Subcutaneous abdominal adipose tissue (tissue), 5 donors: ENCODE measurements at regions not wholly inside any gene's neighbourhood (a gene's known extent, or its start where the extent isn't known, plus 50 kb on each side); places are given as distances from the start of the nearest gene placed in this dataset.
"Not testable (repeated sequence)": the region's sequence is repeated elsewhere in the genome, so short reads cannot be mapped to it uniquely, and the experiment has no call there.

Experiments used
- H3K27ac ChIP-seq: one replicate; pipeline ENCODE4 v1.7.0; 2013; ENCODE audit warnings: low read depth, mild to moderate bottlenecking, inconsistent platforms, low read length, moderate library complexity
- H3K27me3 ChIP-seq, 5 donors: one replicate each; pipeline ENCODE4 v1.7.0; 2013; ENCODE audit warnings: low read length in 5 of 5, inconsistent platforms in 1 of 5; ENCODE audit not compliant: control insufficient read depth in 5 of 5, insufficient read depth in 4 of 5
- H3K36me3 ChIP-seq, 5 donors: one replicate each; pipeline ENCODE4 v1.7.0; 2013; ENCODE audit warnings: low read length in 5 of 5; ENCODE audit not compliant: control insufficient read depth in 5 of 5, insufficient read depth in 5 of 5
- H3K4me1 ChIP-seq, 5 donors: one replicate each; pipeline ENCODE4 v1.7.0; 2013; ENCODE audit warnings: low read length in 5 of 5, mild to moderate bottlenecking in 3 of 5, moderate library complexity in 1 of 5; ENCODE audit not compliant: control insufficient read depth in 5 of 5, insufficient read depth in 5 of 5
- H3K4me3 ChIP-seq, 5 donors: one replicate each; pipeline ENCODE4 v1.7.0; 2013; ENCODE audit warnings: low read length in 5 of 5, low read depth in 1 of 5
- H3K9ac ChIP-seq, 5 donors: one replicate each; pipeline ENCODE4 v1.7.0; 2013; ENCODE audit warnings: low read length in 5 of 5, mild to moderate bottlenecking in 4 of 5, moderate library complexity in 3 of 5
- H3K9me3 ChIP-seq, 5 donors: one replicate each; pipeline ENCODE4 v1.7.0; 2013; ENCODE audit warnings: low read length in 5 of 5; ENCODE audit not compliant: control insufficient read depth in 5 of 5
- donor health status: healthy.
- donor health status: healthy.
- donor health status: healthy.
- donor health status: healthy.
- donor health status: healthy.

GRCh38 chr2:58594175-58594574, 353.1 kb upstream of the FANCL start:
- no peak overlapping the region for H3K4me3 ChIP-seq
- no peak overlapping the region for H3K9ac ChIP-seq
- H3K36me3 ChIP-seq: no peaks in the 10 kb centered on the region
- no peaks in the 10 kb centered on the region for H3K4me1 ChIP-seq
- H3K27me3 ChIP-seq: no peaks in the 10 kb centered on the region
- H3K27ac ChIP-seq: no peak overlapping the region
- no peaks in the 10 kb centered on the region for H3K9me3 ChIP-seq

- not testable (repeated sequence) for H3K36me3 ChIP-seq, H3K27me3 ChIP-seq, H3K9me3 ChIP-seq, H3K4me1 ChIP-seq, H3K27ac ChIP-seq, H3K4me3 ChIP-seq, H3K9ac ChIP-seq
Observed at GRCh38 chr2:58586178-58586577, 345.1 kb upstream of the FANCL start.

- no peaks in the 10 kb centered on the region for H3K9me3 ChIP-seq
- H3K27ac ChIP-seq: no peak overlapping the region
- no peaks in the 10 kb centered on the region for H3K36me3 ChIP-seq
- H3K4me3 ChIP-seq: no peak overlapping the region
- H3K27me3 ChIP-seq: no peaks in the 10 kb centered on the region
- H3K4me1 ChIP-seq: no peaks in the 10 kb centered on the region
- H3K9ac ChIP-seq: no peak overlapping the region
Observed at GRCh38 chr2:58585233-58585632, 344.1 kb upstream of the FANCL start.

GRCh38 chr2:58584606-58585118, 343.5 kb upstream of the FANCL start:
- Histone ChIP-seq H3K9me3 (no peaks in the 10 kb centered on the region), H3K27ac (no peak overlapping the region), H3K9ac (no peak overlapping the region), H3K4me3 (no peak overlapping the region), H3K4me1 (no peaks in the 10 kb centered on the region), H3K27me3 (no peaks in the 10 kb centered on the region), H3K36me3 (no peaks in the 10 kb centered on the region)

- no peaks in the 10 kb centered on the region for H3K4me1 ChIP-seq
- no peak overlapping the region for H3K9ac ChIP-seq
- H3K4me3 ChIP-seq: no peak overlapping the region
- H3K27ac ChIP-seq: no peak overlapping the region
- H3K36me3 ChIP-seq: no peaks in the 10 kb centered on the region
- H3K27me3 ChIP-seq: no peaks in the 10 kb centered on the region
- H3K9me3 ChIP-seq: no peaks in the 10 kb centered on the region
Observed at GRCh38 chr2:58578276-58578675, 337.2 kb upstream of the FANCL start.

- Histone ChIP-seq H3K9me3 (no peaks in the 10 kb centered on the region), H3K27me3 (no peaks in the 10 kb centered on the region), H3K27ac (no peak overlapping the region), H3K4me1 (no peaks in the 10 kb centered on the region), H3K4me3 (no peak overlapping the region), H3K9ac (no peak overlapping the region), H3K36me3 (no peaks in the 10 kb centered on the region)
Observed at GRCh38 chr2:58574873-58575272, 333.7 kb upstream of the FANCL start.

- Histone ChIP-seq H3K4me1 (no peaks in the 10 kb centered on the region), H3K36me3 (no peaks in the 10 kb centered on the region), H3K4me3 (no peak overlapping the region), H3K27ac (no peak overlapping the region), H3K27me3 (no peaks in the 10 kb centered on the region), H3K9ac (no peak overlapping the region), H3K9me3 (no peaks in the 10 kb centered on the region)
Observed at GRCh38 chr2:58572731-58573130, 331.6 kb upstream of the FANCL start.

- Histone ChIP-seq H3K4me3 (no peak overlapping the region), H3K9me3 (no peaks in the 10 kb centered on the region), H3K36me3 (no peaks in the 10 kb centered on the region), H3K27me3 (no peaks in the 10 kb centered on the region), H3K9ac (no peak overlapping the region), H3K4me1 (no peaks in the 10 kb centered on the region), H3K27ac (no peak overlapping the region)
Observed at GRCh38 chr2:58571181-58571852, 330.2 kb upstream of the FANCL start.

GRCh38 chr2:58569475-58570185, 328.5 kb upstream of the FANCL start:
- Histone ChIP-seq H3K4me3 (no peak overlapping the region), H3K4me1 (no peaks in the 10 kb centered on the region), H3K27ac (no peak overlapping the region), H3K9me3 (no peaks in the 10 kb centered on the region), H3K27me3 (no peaks in the 10 kb centered on the region), H3K36me3 (no peaks in the 10 kb centered on the region), H3K9ac (no peak overlapping the region)

- Histone ChIP-seq H3K4me1 (no peaks in the 10 kb centered on the region), H3K9me3 (no peaks in the 10 kb centered on the region), H3K4me3 (no peak overlapping the region), H3K27ac (no peak overlapping the region), H3K9ac (no peak overlapping the region), H3K27me3 (no peaks in the 10 kb centered on the region), H3K36me3 (no peaks in the 10 kb centered on the region)
Observed at GRCh38 chr2:58568901-58569300, 327.8 kb upstream of the FANCL start.
